ENCODE measurements at regions not wholly inside any gene's neighbourhood (a gene's known extent, or its start where the extent isn't known, plus 50 kb on each side); places are given as distances from the start of the nearest gene placed in this dataset.

- ChIA-PET POLR2A (no interaction called here), CTCF (interaction anchor here (2.5 kb wide), 1 partner anchor 9 kb away, joined by 10 read pairs; no protein-coding TSS in a partner anchor)
- no peak for TF ChIP-seq CTCF (IDR thresholded peaks at IDR 0.05; ENCODE audit: control extremely low read depth, extremely low read depth, low read depth, missing control alignments)
- DNase-seq (ENCODE audit: extremely low spot score): no peak
These were observed 172.4 kb upstream of the NFE2L3 start for GRCh38 chr7:25979605-25980004.

GRCh38 chr7:25982684-25983083, 169.3 kb upstream of the NFE2L3 start:
- CTCF ChIA-PET: interaction anchor here (1.9 kb wide), 1 partner anchor 50 kb away, joined by 5 read pairs; no protein-coding TSS in a partner anchor
- TF ChIP-seq CTCF (IDR thresholded peaks at IDR 0.05; ENCODE audit: control extremely low read depth, extremely low read depth, low read depth, missing control alignments): no peak
- POLR2A ChIA-PET: no interaction called here
- no peak for DNase-seq (ENCODE audit: extremely low spot score)

GRCh38 chr7:25985196-25985595, 166.8 kb upstream of the NFE2L3 start:
- TF ChIP-seq CTCF (IDR thresholded peaks at IDR 0.05; ENCODE audit: control extremely low read depth, extremely low read depth, low read depth, missing control alignments): no peak
- CTCF ChIA-PET: interaction anchor here (1.5 kb wide), 1 partner anchor 13 kb away, joined by 3 read pairs; no protein-coding TSS in a partner anchor
- POLR2A ChIA-PET: no interaction called here
- no peak for DNase-seq (ENCODE audit: extremely low spot score)

- ChIA-PET CTCF (interaction anchor here (1.3 to 3.6 kb wide), 5 partner anchors 7 to 381 kb away, joined by 3 to 10 read pairs (median 5); no protein-coding TSS in a partner anchor), POLR2A (no interaction called here)
- DNase-seq (ENCODE audit: extremely low spot score): no peak
- no peak for TF ChIP-seq CTCF (IDR thresholded peaks at IDR 0.05; ENCODE audit: control extremely low read depth, extremely low read depth, low read depth, missing control alignments)
These were observed 163.4 kb upstream of the NFE2L3 start for GRCh38 chr7:25988640-25989039.

GRCh38 chr7:25989140-25989705, 162.8 kb upstream of the NFE2L3 start:
- no peak for DNase-seq (ENCODE audit: extremely low spot score)
- CTCF ChIA-PET: interaction anchor here (0.9 to 3.6 kb wide), 9 partner anchors 7 to 381 kb away, joined by 3 to 10 read pairs (median 4); no protein-coding TSS in a partner anchor
- POLR2A ChIA-PET: no interaction called here
- TF ChIP-seq CTCF (IDR thresholded peaks at IDR 0.05; ENCODE audit: control extremely low read depth, extremely low read depth, low read depth, missing control alignments): no peak

- POLR2A ChIA-PET: no interaction called here
These were observed 157.5 kb upstream of the NFE2L3 start for GRCh38 chr7:25994433-25994994.

More at GRCh38 chr7:25994433-25994994, 157.5 kb upstream of the NFE2L3 start:
- DNase-seq (ENCODE audit: extremely low spot score): no peak
- CTCF ChIA-PET: interaction anchor here (0.8 kb wide), 1 partner anchor 18 kb away, joined by 3 read pairs; no protein-coding TSS in a partner anchor
- no peak for TF ChIP-seq CTCF (IDR thresholded peaks at IDR 0.05; ENCODE audit: control extremely low read depth, extremely low read depth, low read depth, missing control alignments)

Data from GM10248 (cell line).